HL-60 (cell line): ENCODE measurements at regions not wholly inside any gene's neighbourhood (a gene's known extent, or its start where the extent isn't known, plus 50 kb on each side); places are given as distances from the start of the nearest gene placed in this dataset.

Source experiments
- DNase-seq, 2 experiments: peaks; one replicate each; pipeline ENCODE4 v3.0.0-alpha.2; 2010 to 2020; ENCODE audit warnings: low read depth in 1 of 2, low spot score in 1 of 2
- H3K27ac ChIP-seq: fragments of 250-450 bp; sonication (Bioruptor Pico); replicated peaks from 2 replicates; pipeline ENCODE4 v1.5.1; 2020; ENCODE audit warnings: mild to moderate bottlenecking, moderate library complexity
- H3K27me3 ChIP-seq: fragments of 250-450 bp; sonication (Bioruptor Pico); 2 replicates; pipeline ENCODE4 v1.5.1; 2021; ENCODE audit warnings: mild to moderate bottlenecking, moderate library complexity; ENCODE audit not compliant: insufficient read depth, poor library complexity, severe bottlenecking
- H3K4me3 ChIP-seq: replicated peaks from 2 replicates; pipeline ENCODE4 v1.5.1; 2011; ENCODE audit warnings: mild to moderate bottlenecking, control low read depth, low read length; ENCODE audit not compliant: insufficient read depth
- GABPA ChIP-seq: IDR thresholded peaks from 2 replicates; pipeline ENCODE4 v1.6.1; 2012; ENCODE audit warnings: low read depth
- POLR2AphosphoS5 ChIP-seq: IDR thresholded peaks from 2 replicates; pipeline ENCODE4 v1.6.1; 2012; ENCODE audit warnings: low read depth
- SPI1 ChIP-seq: IDR thresholded peaks from 2 replicates; pipeline ENCODE4 v1.6.1; 2012; ENCODE audit warnings: low read depth, mild to moderate bottlenecking, borderline replicate concordance
- TF ChIP-seq, protein P1 (sequence below): IDR thresholded peaks from one replicate; pipeline ENCODE4 v1.5.1; 2011; ENCODE audit warnings: low read length, control low read depth, inconsistent platforms; ENCODE audit not compliant: insufficient read depth
- TF ChIP-seq, protein P2 (sequence below): IDR thresholded peaks from 2 replicates; pipeline ENCODE4 v1.6.1; 2012; ENCODE audit warnings: low read depth; ENCODE audit not compliant: insufficient replicate concordance

DNA sequence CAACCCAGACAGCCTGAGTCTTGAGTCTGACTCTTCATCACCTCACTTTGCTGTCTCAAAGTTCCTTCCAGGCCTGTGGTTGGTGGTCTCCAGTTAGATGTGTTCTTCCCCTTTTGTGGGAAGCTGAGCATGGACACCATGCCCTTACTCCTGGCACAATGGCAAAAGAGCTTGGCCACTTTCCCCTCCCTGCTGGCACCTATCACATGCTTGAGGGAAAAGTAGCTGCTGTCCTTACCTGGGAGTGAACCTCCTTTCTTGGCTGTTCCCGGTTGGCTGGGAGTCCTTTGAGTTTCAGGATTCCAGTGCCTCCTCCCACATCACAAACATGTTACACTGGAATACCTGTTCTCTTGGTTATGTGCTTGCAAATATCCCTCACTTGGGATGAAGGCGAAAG is 97.8 kb downstream of the GATA6 start:
- no peak overlapping the region for H3K27ac ChIP-seq
- no peaks in the 10 kb centered on the region for H3K27me3 ChIP-seq
- no peak for TF ChIP-seq POLR2AphosphoS5
- no peak for TF ChIP-seq GABPA
- TF ChIP-seq, protein P1, sequence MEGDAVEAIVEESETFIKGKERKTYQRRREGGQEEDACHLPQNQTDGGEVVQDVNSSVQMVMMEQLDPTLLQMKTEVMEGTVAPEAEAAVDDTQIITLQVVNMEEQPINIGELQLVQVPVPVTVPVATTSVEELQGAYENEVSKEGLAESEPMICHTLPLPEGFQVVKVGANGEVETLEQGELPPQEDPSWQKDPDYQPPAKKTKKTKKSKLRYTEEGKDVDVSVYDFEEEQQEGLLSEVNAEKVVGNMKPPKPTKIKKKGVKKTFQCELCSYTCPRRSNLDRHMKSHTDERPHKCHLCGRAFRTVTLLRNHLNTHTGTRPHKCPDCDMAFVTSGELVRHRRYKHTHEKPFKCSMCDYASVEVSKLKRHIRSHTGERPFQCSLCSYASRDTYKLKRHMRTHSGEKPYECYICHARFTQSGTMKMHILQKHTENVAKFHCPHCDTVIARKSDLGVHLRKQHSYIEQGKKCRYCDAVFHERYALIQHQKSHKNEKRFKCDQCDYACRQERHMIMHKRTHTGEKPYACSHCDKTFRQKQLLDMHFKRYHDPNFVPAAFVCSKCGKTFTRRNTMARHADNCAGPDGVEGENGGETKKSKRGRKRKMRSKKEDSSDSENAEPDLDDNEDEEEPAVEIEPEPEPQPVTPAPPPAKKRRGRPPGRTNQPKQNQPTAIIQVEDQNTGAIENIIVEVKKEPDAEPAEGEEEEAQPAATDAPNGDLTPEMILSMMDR = no peak
- TF ChIP-seq SPI1 = no peak
- TF ChIP-seq, protein P2, sequence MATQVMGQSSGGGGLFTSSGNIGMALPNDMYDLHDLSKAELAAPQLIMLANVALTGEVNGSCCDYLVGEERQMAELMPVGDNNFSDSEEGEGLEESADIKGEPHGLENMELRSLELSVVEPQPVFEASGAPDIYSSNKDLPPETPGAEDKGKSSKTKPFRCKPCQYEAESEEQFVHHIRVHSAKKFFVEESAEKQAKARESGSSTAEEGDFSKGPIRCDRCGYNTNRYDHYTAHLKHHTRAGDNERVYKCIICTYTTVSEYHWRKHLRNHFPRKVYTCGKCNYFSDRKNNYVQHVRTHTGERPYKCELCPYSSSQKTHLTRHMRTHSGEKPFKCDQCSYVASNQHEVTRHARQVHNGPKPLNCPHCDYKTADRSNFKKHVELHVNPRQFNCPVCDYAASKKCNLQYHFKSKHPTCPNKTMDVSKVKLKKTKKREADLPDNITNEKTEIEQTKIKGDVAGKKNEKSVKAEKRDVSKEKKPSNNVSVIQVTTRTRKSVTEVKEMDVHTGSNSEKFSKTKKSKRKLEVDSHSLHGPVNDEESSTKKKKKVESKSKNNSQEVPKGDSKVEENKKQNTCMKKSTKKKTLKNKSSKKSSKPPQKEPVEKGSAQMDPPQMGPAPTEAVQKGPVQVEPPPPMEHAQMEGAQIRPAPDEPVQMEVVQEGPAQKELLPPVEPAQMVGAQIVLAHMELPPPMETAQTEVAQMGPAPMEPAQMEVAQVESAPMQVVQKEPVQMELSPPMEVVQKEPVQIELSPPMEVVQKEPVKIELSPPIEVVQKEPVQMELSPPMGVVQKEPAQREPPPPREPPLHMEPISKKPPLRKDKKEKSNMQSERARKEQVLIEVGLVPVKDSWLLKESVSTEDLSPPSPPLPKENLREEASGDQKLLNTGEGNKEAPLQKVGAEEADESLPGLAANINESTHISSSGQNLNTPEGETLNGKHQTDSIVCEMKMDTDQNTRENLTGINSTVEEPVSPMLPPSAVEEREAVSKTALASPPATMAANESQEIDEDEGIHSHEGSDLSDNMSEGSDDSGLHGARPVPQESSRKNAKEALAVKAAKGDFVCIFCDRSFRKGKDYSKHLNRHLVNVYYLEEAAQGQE = no peak
- H3K4me3 ChIP-seq = no peak overlapping the region
- DNase-seq = no peak

DNA sequence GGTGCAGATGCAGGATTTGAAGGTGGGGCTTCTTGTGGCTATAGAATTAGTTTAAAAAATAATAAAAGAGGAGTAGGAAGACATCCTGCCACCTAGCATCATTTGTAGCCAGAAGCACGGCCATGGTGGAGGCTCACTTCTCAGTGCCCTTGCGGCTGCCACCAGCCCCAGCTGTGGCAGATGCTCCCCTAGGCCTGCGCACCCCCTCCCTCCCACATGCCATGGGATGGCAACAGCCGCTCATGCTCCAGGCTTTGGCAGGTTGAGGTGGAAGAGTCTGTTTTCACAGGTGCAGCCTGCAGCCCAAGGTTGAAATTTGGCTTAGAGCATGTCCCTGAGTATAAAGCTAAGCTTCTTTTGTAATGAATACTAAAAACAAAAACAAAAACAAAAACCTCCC is 96.4 kb downstream of the GATA6 start:
- DNase-seq = no peak
- TF ChIP-seq SPI1 = no peak
- TF ChIP-seq GABPA = no peak
- TF ChIP-seq, protein P1 = no peak
- TF ChIP-seq, protein P2 = no peak
- no peak overlapping the region for H3K4me3 ChIP-seq
- H3K27me3 ChIP-seq = peaks cover 3% of the 10 kb centered on the region
- no peak overlapping the region for H3K27ac ChIP-seq

DNA sequence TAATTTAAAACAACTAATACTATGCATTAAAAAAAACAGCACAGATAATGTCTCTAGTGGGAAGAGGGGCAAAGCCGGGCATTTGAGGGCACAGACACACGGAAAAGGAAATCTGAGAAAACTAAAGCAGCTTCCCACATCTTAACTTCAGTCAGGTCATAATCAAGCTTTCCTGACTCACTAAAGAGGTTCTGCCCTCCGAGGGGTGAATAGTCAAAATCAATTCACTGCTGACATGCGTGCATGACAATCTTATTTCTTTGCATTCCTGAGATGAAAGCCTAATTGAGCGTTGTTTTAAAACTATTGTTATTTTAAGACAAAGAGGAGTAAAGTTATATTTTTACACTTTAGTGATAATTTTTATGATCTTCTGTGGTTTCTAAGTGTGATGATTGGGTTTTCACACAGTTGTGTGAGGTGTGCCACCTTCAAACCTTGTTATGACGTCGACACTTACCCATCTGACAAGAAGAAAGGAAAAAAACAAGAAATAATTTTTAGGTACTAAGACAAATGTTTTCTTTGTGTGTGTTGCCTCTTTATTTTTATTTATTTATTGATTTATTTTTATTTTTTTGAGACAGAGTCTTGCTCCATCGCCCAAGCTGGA is 90.9 kb downstream of the GATA6 start:
- Histone ChIP-seq H3K4me3 (no peak overlapping the region), H3K27ac (no peak overlapping the region), H3K27me3 (peaks cover 6% of the 10 kb centered on the region)
- no peak for DNase-seq
- TF ChIP-seq GABPA = no peak
- TF ChIP-seq, protein P1 = no peak
- TF ChIP-seq, protein P2 = no peak
- TF ChIP-seq SPI1 = no peak
- TF ChIP-seq POLR2AphosphoS5 = no peak
